H1 (cell line): ENCODE measurements at regions not wholly inside any gene's neighbourhood (a gene's known extent, or its start where the extent isn't known, plus 50 kb on each side); places are given as distances from the start of the nearest gene placed in this dataset.

ENCODE experiments used
- CTCF ChIA-PET: fragments of 300-600 bp; sonication (Branson Sonifier 250); formaldehyde crosslinking; loops from one replicate; lab custom pipeline; 2021; ENCODE audit not compliant: partially characterized antibody; lab: Charles Lee
- POLR2A ChIA-PET: fragments of 300-600 bp; sonication (Branson Sonifier 250); formaldehyde crosslinking; loops from one replicate; lab custom pipeline; 2021; ENCODE audit warnings: inconsistent platforms; ENCODE audit not compliant: partially characterized antibody; lab: Charles Lee
- DNase-seq, 2 experiments: peaks; one replicate each; pipeline versions ENCODE4 v3.0.0 to v3.0.0-alpha.2; 2010 to 2022; ENCODE audit warnings: low spot score in 2 of 2, low read depth in 1 of 2, mixed read lengths in 1 of 2
- FAIRE-seq: peaks from 2 replicates; lab custom pipeline; 2011; peaks lifted over from hg19 to GRCh38; lab: Jason Lieb, UNC
- H2AFZ ChIP-seq: 2 replicates; pipeline ENCODE4 v1.8.1; 2012; ENCODE audit warnings: low read length, inconsistent platforms
- H2AK5ac ChIP-seq: 2 replicates; pipeline ENCODE4 v1.6.1; 2013; ENCODE audit warnings: low read depth, low read length
- H2BK120ac ChIP-seq: replicated peaks from 2 replicates; pipeline ENCODE3; 2013; ENCODE audit warnings: low read depth, low read length, inconsistent platforms
- H2BK12ac ChIP-seq: 2 replicates; pipeline ENCODE4 v1.6.1; 2013; ENCODE audit warnings: low read depth, low read length
- H2BK15ac ChIP-seq: 2 replicates; pipeline ENCODE4 v1.6.1; 2013; ENCODE audit warnings: low read length
- H2BK20ac ChIP-seq: 2 replicates; pipeline ENCODE4 v1.6.1; 2013; ENCODE audit warnings: low read length
- H2BK5ac ChIP-seq: 2 replicates; pipeline ENCODE4 v1.6.1; 2013; ENCODE audit warnings: low read depth, low read length
- H3K14ac ChIP-seq: 2 replicates; pipeline ENCODE4 v1.6.1; 2013; ENCODE audit warnings: inconsistent platforms; ENCODE audit not compliant: insufficient read length
- H3K18ac ChIP-seq: 2 replicates; pipeline ENCODE4 v1.6.1; 2013; ENCODE audit warnings: low read length; ENCODE audit errors: extremely low read depth
- H3K23ac ChIP-seq: 2 replicates; pipeline ENCODE4 v1.6.1; 2013; ENCODE audit warnings: inconsistent platforms; ENCODE audit not compliant: insufficient read length
- H3K23me2 ChIP-seq: 2 replicates; pipeline ENCODE4 v1.6.1; 2013; ENCODE audit warnings: low read depth, low read length
- H3K27ac ChIP-seq: 2 replicates; pipeline ENCODE4 v1.6.1; 2011; ENCODE audit warnings: low read depth, low read length, inconsistent platforms
- H3K27me3 ChIP-seq, 4 experiments: replicated peaks in 1 of 4; 1 replicate in 1 of 4; 2 replicates in 3 of 4; pipeline versions ENCODE4 v1.6.1 to v1.8.1; 2011 to 2013; ENCODE audit warnings: low read length in 3 of 4, mild to moderate bottlenecking in 3 of 4, inconsistent platforms in 2 of 4, mixed read lengths in 2 of 4, moderate library complexity in 1 of 4; ENCODE audit not compliant: control insufficient read depth in 3 of 4, insufficient read depth in 3 of 4; ENCODE audit errors: extremely low read depth in 1 of 4
- H3K36me3 ChIP-seq, 4 experiments: 2 replicates each; pipeline versions ENCODE4 v1.6.1 to v1.8.1; 2011 to 2013; ENCODE audit warnings: mild to moderate bottlenecking in 4 of 4, low read length in 3 of 4, moderate library complexity in 2 of 4, control low read depth in 1 of 4, inconsistent platforms in 1 of 4; ENCODE audit not compliant: insufficient read depth in 4 of 4, control insufficient read depth in 2 of 4
- H3K4ac ChIP-seq: replicated peaks from 2 replicates; pipeline ENCODE3; 2013; ENCODE audit warnings: low read length, low read depth, mixed read lengths, inconsistent platforms; ENCODE audit not compliant: insufficient read length
- H3K4me1 ChIP-seq, 4 experiments: replicated peaks in 1 of 4; 1 replicate in 1 of 4; 2 replicates in 3 of 4; pipeline versions ENCODE4 v1.6.1 to v1.8.1; 2011 to 2013; ENCODE audit warnings: low read length in 3 of 4, inconsistent platforms in 2 of 4, mixed read lengths in 1 of 4; ENCODE audit not compliant: insufficient read depth in 4 of 4, control insufficient read depth in 3 of 4
- H3K4me2 ChIP-seq, 2 experiments: 2 replicates each; pipeline versions ENCODE4 v1.6.1 to v1.8.1; 2011 to 2013; ENCODE audit warnings: low read depth in 2 of 2, low read length in 2 of 2, control low read depth in 1 of 2, inconsistent platforms in 1 of 2, mild to moderate bottlenecking in 1 of 2; ENCODE audit not compliant: insufficient read depth in 1 of 2
- H3K4me3 ChIP-seq, 4 experiments: fragments of 200-600, 300-600 bp in 1 of 4; sonication (generic), shearing (Covaris generic), sonication (Bioruptor Twin) in 1 of 4; 2 replicates each; pipeline versions ENCODE4 v1.5.1 to v1.8.1; 2011 to 2016; ENCODE audit warnings: low read length in 4 of 4, low read depth in 3 of 4, control low read depth in 2 of 4, inconsistent platforms in 2 of 4, mild to moderate bottlenecking in 2 of 4, mixed read lengths in 1 of 4, moderate library complexity in 1 of 4; ENCODE audit not compliant: insufficient read depth in 2 of 4; ENCODE audit errors: extremely low read depth in 1 of 4
- H3K56ac ChIP-seq: replicated peaks from 2 replicates; pipeline ENCODE3; 2013; ENCODE audit warnings: low read depth, mild to moderate bottlenecking, mixed read lengths, low read length, inconsistent platforms; ENCODE audit not compliant: insufficient read length
- H3K79me1 ChIP-seq: 2 replicates; pipeline ENCODE4 v1.6.1; 2013; ENCODE audit warnings: low read depth, low read length, control low read depth
- H3K79me2 ChIP-seq, 2 experiments: 2 replicates each; pipeline versions ENCODE4 v1.6.1 to v1.8.1; 2012 to 2013; ENCODE audit warnings: low read length in 2 of 2, mild to moderate bottlenecking in 2 of 2, inconsistent platforms in 1 of 2; ENCODE audit not compliant: insufficient read depth in 2 of 2, control insufficient read depth in 1 of 2
- H3K9ac ChIP-seq, 4 experiments: replicated peaks in 1 of 4; 1 replicate in 1 of 4; 2 replicates in 3 of 4; pipeline versions ENCODE4 v1.6.1 to v1.8.1; 2011 to 2013; ENCODE audit warnings: low read depth in 3 of 4, low read length in 3 of 4, control low read depth in 2 of 4, mild to moderate bottlenecking in 2 of 4, moderate library complexity in 2 of 4, inconsistent platforms in 1 of 4; ENCODE audit errors: extremely low read depth in 1 of 4
- H3K9me3 ChIP-seq, 2 experiments: 2 replicates each; pipeline versions ENCODE4 v1.6.1 to v1.8.1; 2012 to 2013; ENCODE audit warnings: mild to moderate bottlenecking in 2 of 2, moderate library complexity in 2 of 2, control low read depth in 1 of 2, inconsistent platforms in 1 of 2, low read depth in 1 of 2, low read length in 1 of 2, mixed read lengths in 1 of 2; ENCODE audit not compliant: insufficient read depth in 2 of 2
- H4K20me1 ChIP-seq, 2 experiments: replicated peaks in 1 of 2; 2 replicates each; pipeline versions ENCODE3 to v1.8.1; 2011 to 2013; ENCODE audit warnings: inconsistent platforms in 2 of 2, low read length in 2 of 2, mild to moderate bottlenecking in 1 of 2; ENCODE audit not compliant: insufficient read depth in 2 of 2, control insufficient read depth in 1 of 2
- H4K5ac ChIP-seq: 2 replicates; pipeline ENCODE4 v1.6.1; 2013; ENCODE audit warnings: low read length, low read depth, mixed read lengths, inconsistent platforms; ENCODE audit not compliant: insufficient read length
- H4K8ac ChIP-seq: 2 replicates; pipeline ENCODE4 v1.8.0; 2013; ENCODE audit warnings: mild to moderate bottlenecking, moderate library complexity, low read length, inconsistent platforms; ENCODE audit not compliant: insufficient read depth; ENCODE audit errors: extremely low read depth
- H4K91ac ChIP-seq: replicated peaks from 2 replicates; pipeline ENCODE3; 2013; ENCODE audit warnings: low read length, mixed read lengths, inconsistent platforms; ENCODE audit not compliant: insufficient read length
- CEBPB ChIP-seq: IDR thresholded peaks from 2 replicates; pipeline ENCODE4 v1.6.1; 2012; ENCODE audit warnings: low read depth, low read length
- EGR1 ChIP-seq: IDR thresholded peaks from 2 replicates; pipeline ENCODE4 v1.6.1; 2011; ENCODE audit warnings: low read depth, low read length, borderline replicate concordance
- EZH2 ChIP-seq: fragments of 200-600 bp; sonication (generic); IDR thresholded peaks from 2 replicates; pipeline ENCODE4 v1.7.1; 2012; ENCODE audit warnings: low read depth, mild to moderate bottlenecking, moderate library complexity, low read length, inconsistent platforms; ENCODE audit not compliant: severe bottlenecking
- RFX5 ChIP-seq: IDR thresholded peaks from 2 replicates; pipeline ENCODE4 v1.6.1; 2011; ENCODE audit warnings: low read depth, low read length, improper control_type of control experiment, borderline replicate concordance
- RNF2 ChIP-seq: fragments of 200-900, 300-1000 bp; sonication (generic); IDR thresholded peaks from 2 replicates; pipeline ENCODE4 v1.7.1; 2016; ENCODE audit warnings: borderline replicate concordance, low read depth, mild to moderate bottlenecking, antibody characterized with exemption, low read length; ENCODE audit not compliant: poor library complexity, severe bottlenecking; ENCODE audit errors: missing control alignments
- SAP30 ChIP-seq: fragments of 300-600 bp; sonication (generic); IDR thresholded peaks from 2 replicates; pipeline ENCODE4 v1.7.1; 2012; ENCODE audit warnings: low read length, moderate library complexity, mild to moderate bottlenecking, inconsistent platforms; ENCODE audit not compliant: insufficient read depth, insufficient replicate concordance
- TAF1 ChIP-seq: IDR thresholded peaks from 2 replicates; pipeline ENCODE4 v1.6.1; 2011; ENCODE audit warnings: mild to moderate bottlenecking, low read depth, low read length
- WGBS, 2 experiments: shearing (Covaris generic) in 1 of 2; methylation state at CpG; one replicate each; pipeline versions ENCODE4 v1.1.6 to v1.1.7; 2013 to 2015; ENCODE audit warnings: low lambda C conversion rate in 2 of 2, mixed read lengths in 2 of 2, inconsistent platforms in 1 of 2, low coverage in 1 of 2, missing lambda C conversion rate in 1 of 2; ENCODE audit not compliant: insufficient replicate concordance in 2 of 2, insufficient coverage in 1 of 2, insufficient read length in 1 of 2; ENCODE audit errors: extremely low coverage in 1 of 2, missing lambda C conversion rate in 1 of 2; 5-methylcytosine and 5-hydroxymethylcytosine counted together

GRCh38 chr7:153081496-153081895 lies 321.9 kb downstream of the ACTR3B start:
- no peak overlapping the region for H3K18ac ChIP-seq
- H2BK5ac ChIP-seq = no peak overlapping the region
- POLR2A ChIA-PET = no interaction called here
- no peak overlapping the region for H3K14ac ChIP-seq
- H3K9ac ChIP-seq = no peak overlapping the region
- no peaks in the 10 kb centered on the region for H4K20me1 ChIP-seq
- no peak overlapping the region for H4K8ac ChIP-seq
- H3K4me1 ChIP-seq = no peaks in the 10 kb centered on the region
- no peak overlapping the region for H2AFZ ChIP-seq
- no peak overlapping the region for H3K27ac ChIP-seq
- no peak overlapping the region for H4K91ac ChIP-seq
- H3K9me3 ChIP-seq = no peaks in the 10 kb centered on the region
- FAIRE-seq = no peak
- H3K79me1 ChIP-seq = no peaks in the 10 kb centered on the region
- H2BK15ac ChIP-seq = no peak overlapping the region
- H3K4ac ChIP-seq = no peak overlapping the region
- H3K56ac ChIP-seq = no peak overlapping the region
- TF ChIP-seq EGR1 (no peak), RFX5 (no peak), CEBPB (no peak), RNF2 (no peak), SAP30 (no peak), EZH2 (no peak), TAF1 (no peak)
- WGBS, 2 experiments = 87% methylated on average over 8 of the region's 8 CpGs; no CpG with 5 or more reads in 1 of the 2 experiments
- H3K23ac ChIP-seq = no peak overlapping the region
- H3K23me2 ChIP-seq = no peaks in the 10 kb centered on the region
- no peak overlapping the region for H4K5ac ChIP-seq
- DNase-seq = no peak
- no peak overlapping the region for H2BK120ac ChIP-seq
- H2BK20ac ChIP-seq = no peak overlapping the region
- H2BK12ac ChIP-seq = no peak overlapping the region
- no peak overlapping the region for H3K4me3 ChIP-seq
- H3K79me2 ChIP-seq = no peaks in the 10 kb centered on the region
- H3K27me3 ChIP-seq = no peaks in the 10 kb centered on the region
- no peak overlapping the region for H3K4me2 ChIP-seq
- CTCF ChIA-PET = no interaction called here
- no peak overlapping the region for H2AK5ac ChIP-seq
- no peaks in the 10 kb centered on the region for H3K36me3 ChIP-seq
